ENCODE measurements at regions not wholly inside any gene's neighbourhood (a gene's known extent, or its start where the extent isn't known, plus 50 kb on each side); places are given as distances from the start of the nearest gene placed in this dataset.
"Not testable (repeated sequence)": the region's sequence is repeated elsewhere in the genome, so short reads cannot be mapped to it uniquely, and the experiment has no call there.

DNA sequence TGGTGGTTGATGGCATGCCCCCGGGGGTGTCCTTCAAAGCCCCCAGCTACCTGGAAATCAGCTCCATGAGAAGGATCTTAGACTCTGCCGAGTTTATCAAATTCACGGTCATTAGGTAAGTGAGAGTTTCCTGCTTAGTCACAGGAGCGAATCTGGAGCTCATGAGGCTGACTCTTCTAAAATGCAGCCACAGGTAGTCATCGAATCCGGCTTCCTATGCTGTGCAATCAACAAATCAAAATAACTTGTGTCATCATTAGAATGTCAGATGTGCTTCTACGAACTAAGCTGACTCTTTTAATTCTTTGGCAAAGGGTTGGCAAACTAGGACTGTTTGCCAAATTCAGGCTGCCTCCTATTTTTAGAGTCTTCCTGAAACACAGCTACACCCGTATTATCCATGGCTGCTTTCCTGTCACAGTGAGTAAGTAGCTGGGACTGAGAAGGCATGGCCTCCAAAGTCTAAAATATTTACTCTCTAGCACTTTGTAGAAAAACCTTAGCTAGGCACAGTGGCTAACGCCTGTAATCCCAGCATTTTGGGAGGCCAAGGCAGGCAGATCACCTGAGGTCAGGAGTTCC, 108.0 kb downstream of the NSUN5 start:
- TF ChIP-seq, protein P1, sequence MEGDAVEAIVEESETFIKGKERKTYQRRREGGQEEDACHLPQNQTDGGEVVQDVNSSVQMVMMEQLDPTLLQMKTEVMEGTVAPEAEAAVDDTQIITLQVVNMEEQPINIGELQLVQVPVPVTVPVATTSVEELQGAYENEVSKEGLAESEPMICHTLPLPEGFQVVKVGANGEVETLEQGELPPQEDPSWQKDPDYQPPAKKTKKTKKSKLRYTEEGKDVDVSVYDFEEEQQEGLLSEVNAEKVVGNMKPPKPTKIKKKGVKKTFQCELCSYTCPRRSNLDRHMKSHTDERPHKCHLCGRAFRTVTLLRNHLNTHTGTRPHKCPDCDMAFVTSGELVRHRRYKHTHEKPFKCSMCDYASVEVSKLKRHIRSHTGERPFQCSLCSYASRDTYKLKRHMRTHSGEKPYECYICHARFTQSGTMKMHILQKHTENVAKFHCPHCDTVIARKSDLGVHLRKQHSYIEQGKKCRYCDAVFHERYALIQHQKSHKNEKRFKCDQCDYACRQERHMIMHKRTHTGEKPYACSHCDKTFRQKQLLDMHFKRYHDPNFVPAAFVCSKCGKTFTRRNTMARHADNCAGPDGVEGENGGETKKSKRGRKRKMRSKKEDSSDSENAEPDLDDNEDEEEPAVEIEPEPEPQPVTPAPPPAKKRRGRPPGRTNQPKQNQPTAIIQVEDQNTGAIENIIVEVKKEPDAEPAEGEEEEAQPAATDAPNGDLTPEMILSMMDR (conservative IDR thresholded peaks at IDR 0.05; ENCODE audit: low read depth, low read length), result not testable (repeated sequence)
- not testable (repeated sequence) for TF ChIP-seq EZH2 (IDR thresholded peaks at IDR 0.05; ENCODE audit: borderline replicate concordance, low read depth, low read length, poor library complexity, severe bottlenecking)

Data from A673 (cell line).